ENCODE measurements at regions not wholly inside any gene's neighbourhood (a gene's known extent, or its start where the extent isn't known, plus 50 kb on each side); places are given as distances from the start of the nearest gene placed in this dataset.

DNA sequence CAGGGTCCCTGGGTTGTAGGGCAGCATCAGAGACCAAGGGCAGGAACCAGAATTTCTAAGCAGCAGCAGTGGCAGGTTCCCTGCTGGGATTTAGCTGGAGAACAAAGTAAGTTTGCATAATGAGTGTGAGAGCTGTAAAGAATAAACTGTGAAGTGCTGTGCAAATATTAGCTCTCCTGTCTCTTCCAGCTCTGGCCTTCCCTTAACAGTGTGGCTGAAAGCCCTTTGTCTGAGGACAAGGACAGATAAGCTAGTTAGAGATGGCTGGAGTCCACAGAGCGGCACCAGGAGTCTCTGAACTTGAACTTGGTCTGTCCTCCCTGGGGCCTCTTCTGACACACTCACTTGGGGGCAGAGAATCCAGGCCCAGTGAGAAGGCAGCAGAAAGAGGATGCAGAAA, 98.2 kb upstream of the WSCD1 start:
- Histone ChIP-seq H3K4me3 (replicated peaks in 1 of 3) (no peak overlapping the region), H3K4me1 (no peaks in the 10 kb centered on the region), H3K9me3 (no peaks in the 10 kb centered on the region), H3K27me3 (no peaks in the 10 kb centered on the region), H3K36me3 (no peaks in the 10 kb centered on the region), H3K27ac (no peak overlapping the region)
- DNase-seq = no peak
- TF ChIP-seq, protein P1, sequence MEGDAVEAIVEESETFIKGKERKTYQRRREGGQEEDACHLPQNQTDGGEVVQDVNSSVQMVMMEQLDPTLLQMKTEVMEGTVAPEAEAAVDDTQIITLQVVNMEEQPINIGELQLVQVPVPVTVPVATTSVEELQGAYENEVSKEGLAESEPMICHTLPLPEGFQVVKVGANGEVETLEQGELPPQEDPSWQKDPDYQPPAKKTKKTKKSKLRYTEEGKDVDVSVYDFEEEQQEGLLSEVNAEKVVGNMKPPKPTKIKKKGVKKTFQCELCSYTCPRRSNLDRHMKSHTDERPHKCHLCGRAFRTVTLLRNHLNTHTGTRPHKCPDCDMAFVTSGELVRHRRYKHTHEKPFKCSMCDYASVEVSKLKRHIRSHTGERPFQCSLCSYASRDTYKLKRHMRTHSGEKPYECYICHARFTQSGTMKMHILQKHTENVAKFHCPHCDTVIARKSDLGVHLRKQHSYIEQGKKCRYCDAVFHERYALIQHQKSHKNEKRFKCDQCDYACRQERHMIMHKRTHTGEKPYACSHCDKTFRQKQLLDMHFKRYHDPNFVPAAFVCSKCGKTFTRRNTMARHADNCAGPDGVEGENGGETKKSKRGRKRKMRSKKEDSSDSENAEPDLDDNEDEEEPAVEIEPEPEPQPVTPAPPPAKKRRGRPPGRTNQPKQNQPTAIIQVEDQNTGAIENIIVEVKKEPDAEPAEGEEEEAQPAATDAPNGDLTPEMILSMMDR (IDR thresholded peaks at IDR 0.05) = no peak
- TF ChIP-seq POLR2A (IDR thresholded peaks at IDR 0.05) = no peak
- intact Hi-C loops (cut with DNase I) = no loop called here
- 58 to 62% methylated on average over 1 of the region's 1 CpG for WGBS, 2 donors

DNA sequence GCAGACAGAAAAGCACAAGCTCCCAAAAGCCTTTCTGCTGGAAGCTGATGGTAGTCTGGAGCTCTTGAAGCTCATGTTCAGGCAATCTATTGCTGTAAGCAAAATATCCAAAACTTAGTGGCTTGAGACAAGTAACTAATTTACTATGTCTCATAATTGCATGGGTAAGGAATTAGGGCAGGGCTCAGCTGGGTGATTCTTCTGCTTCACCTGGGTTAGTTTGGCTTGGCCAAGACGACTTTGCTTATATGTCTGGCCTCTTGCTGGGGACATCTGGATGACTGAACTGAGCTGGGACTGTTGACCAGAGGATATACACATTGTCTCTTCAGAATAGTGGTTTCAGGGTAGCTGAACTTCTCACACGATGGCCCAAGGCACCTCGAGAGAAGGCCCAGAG, 96.8 kb upstream of the WSCD1 start:
- no peak overlapping the region for H3K27ac ChIP-seq
- no peak overlapping the region for H3K4me3 ChIP-seq (replicated peaks in 1 of 3)
- H3K36me3 ChIP-seq = no peaks in the 10 kb centered on the region
- no peaks in the 10 kb centered on the region for H3K9me3 ChIP-seq
- 81 to 85% methylated on average over 3 of the region's 3 CpGs for WGBS, 2 donors
- TF ChIP-seq, protein P1 (IDR thresholded peaks at IDR 0.05) = no peak
- TF ChIP-seq POLR2A (IDR thresholded peaks at IDR 0.05) = no peak
- DNase-seq = no peak
- no peaks in the 10 kb centered on the region for H3K4me1 ChIP-seq
- intact Hi-C loops (cut with DNase I) = no loop called here
- no peaks in the 10 kb centered on the region for H3K27me3 ChIP-seq

DNA sequence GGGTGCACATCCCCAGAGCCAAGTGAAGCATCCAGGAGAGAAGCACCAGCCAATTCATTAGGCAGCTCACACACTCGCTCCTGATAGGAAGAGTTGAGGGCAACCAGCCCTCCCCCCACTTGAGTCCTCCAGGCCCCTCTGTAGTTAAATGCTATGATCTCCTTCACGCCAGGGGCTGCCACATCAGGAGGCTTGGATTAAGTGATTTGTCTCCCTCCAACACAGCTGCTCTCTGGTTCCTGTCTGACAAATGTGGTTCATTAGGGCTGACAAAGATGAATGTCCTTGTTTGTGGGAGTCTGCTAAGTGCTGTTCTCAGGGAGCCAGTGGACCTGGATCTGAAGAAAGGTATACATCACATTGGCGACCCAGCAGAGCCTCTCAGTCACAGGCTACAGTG, 94.5 kb upstream of the WSCD1 start:
- intact Hi-C loops (cut with DNase I) = no loop called here
- no peak for TF ChIP-seq POLR2A (IDR thresholded peaks at IDR 0.05)
- TF ChIP-seq, protein P1 (IDR thresholded peaks at IDR 0.05) = no peak
- no peaks in the 10 kb centered on the region for H3K9me3 ChIP-seq
- no peak overlapping the region for H3K4me3 ChIP-seq (replicated peaks in 1 of 3)
- no peak for DNase-seq
- no peak overlapping the region for H3K27ac ChIP-seq
- no peaks in the 10 kb centered on the region for H3K27me3 ChIP-seq
- no peaks in the 10 kb centered on the region for H3K36me3 ChIP-seq
- WGBS, 2 donors = 38 to 66% methylated on average over 2 to 3 of the region's 3 CpGs
- H3K4me1 ChIP-seq = no peaks in the 10 kb centered on the region

DNA sequence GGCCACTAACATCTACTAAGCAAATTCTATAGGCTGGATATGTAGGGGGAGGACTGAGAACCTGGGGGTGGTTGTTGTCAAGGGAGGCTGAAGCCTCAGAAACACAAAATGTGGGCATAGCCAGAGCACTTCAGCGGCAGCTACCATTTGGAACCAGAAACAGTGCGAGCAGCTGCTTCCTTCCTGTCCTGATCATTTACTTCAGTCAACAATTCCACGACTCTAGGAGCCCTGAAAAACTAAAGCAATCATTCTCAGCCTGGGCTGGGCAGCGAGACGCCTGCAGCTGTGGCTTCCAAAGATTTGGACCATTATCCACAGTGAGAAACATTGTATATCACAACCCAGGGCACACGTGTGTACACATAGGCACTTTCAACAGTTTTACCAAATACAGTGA, 93.9 kb upstream of the WSCD1 start:
- H3K4me3 ChIP-seq (replicated peaks in 1 of 3) = no peak overlapping the region
- intact Hi-C loops (cut with DNase I) = no loop called here
- H3K9me3 ChIP-seq = no peaks in the 10 kb centered on the region
- H3K36me3 ChIP-seq = no peaks in the 10 kb centered on the region
- 50 to 62% methylated on average over 6 of the region's 6 CpGs for WGBS, 2 donors
- TF ChIP-seq POLR2A (IDR thresholded peaks at IDR 0.05) = no peak
- TF ChIP-seq, protein P1 (IDR thresholded peaks at IDR 0.05) = no peak
- no peaks in the 10 kb centered on the region for H3K27me3 ChIP-seq
- H3K27ac ChIP-seq = no peak overlapping the region
- H3K4me1 ChIP-seq = no peaks in the 10 kb centered on the region
- DNase-seq = no peak

DNA sequence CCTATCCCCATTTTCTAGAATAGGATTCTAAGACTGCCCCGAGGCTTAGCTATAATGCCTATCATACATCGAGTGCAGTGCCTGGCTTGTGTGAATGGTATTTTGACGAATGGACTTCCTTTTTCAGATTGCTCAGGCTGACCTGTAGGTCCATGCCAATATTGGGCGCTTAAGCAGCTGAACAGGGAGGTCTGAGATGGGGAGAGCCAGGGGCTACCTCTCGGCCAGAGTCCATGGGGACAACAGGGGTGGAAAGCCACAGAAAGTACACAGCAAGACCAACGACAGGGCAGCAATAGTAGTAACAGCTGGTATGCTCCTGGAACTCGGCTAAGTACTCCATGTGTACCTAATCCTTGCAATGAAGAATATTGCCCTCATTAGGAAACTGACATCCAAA, 91.7 kb upstream of the WSCD1 start:
- H3K27ac ChIP-seq = no peak overlapping the region
- H3K9me3 ChIP-seq = no peaks in the 10 kb centered on the region
- no peaks in the 10 kb centered on the region for H3K27me3 ChIP-seq
- no peaks in the 10 kb centered on the region for H3K4me1 ChIP-seq
- TF ChIP-seq, protein P1 (IDR thresholded peaks at IDR 0.05) = no peak
- TF ChIP-seq POLR2A (IDR thresholded peaks at IDR 0.05) = no peak
- DNase-seq = no peak
- no peaks in the 10 kb centered on the region for H3K36me3 ChIP-seq
- 60 to 70% methylated on average over 7 of the region's 7 CpGs for WGBS, 2 donors
- intact Hi-C loops (cut with DNase I) = no loop called here
- H3K4me3 ChIP-seq (replicated peaks in 1 of 3) = no peak overlapping the region
